ENCODE measurements at regions not wholly inside any gene's neighbourhood (a gene's known extent, or its start where the extent isn't known, plus 50 kb on each side); places are given as distances from the start of the nearest gene placed in this dataset.

GRCh38 chr14:104471114-104471513 is 108.5 kb upstream of the C14orf180 start:
- H3K27me3 ChIP-seq (ENCODE audit: control insufficient read depth in 1 of 2, insufficient read depth in 2 of 2, low read length in 1 of 2) = no peaks in the 10 kb centered on the region
- H3K4me3 ChIP-seq (ENCODE audit: low read length in 2 of 2) = no peak overlapping the region
- DNase-seq (no peak), ATAC-seq (ENCODE audit: low FRiP score) (no peak)
- no peaks in the 10 kb centered on the region for H3K36me3 ChIP-seq (ENCODE audit: control insufficient read depth in 1 of 2, insufficient read depth in 2 of 2, low read length in 1 of 2)
- 85 to 88% methylated on average over 8 of the region's 8 CpGs for WGBS, 2 donors
- no peak overlapping the region for H3K27ac ChIP-seq (ENCODE audit: low read depth in 1 of 2, low read length in 2 of 2)
- intact Hi-C loops (cut with DNase I) = no loop called here
- H3K4me1 ChIP-seq (ENCODE audit: control insufficient read depth in 1 of 2, insufficient read depth in 2 of 2, low read length in 2 of 2) = no peaks in the 10 kb centered on the region
- no peaks in the 10 kb centered on the region for H3K9me3 ChIP-seq (ENCODE audit: control insufficient read depth, low read length)

- intact Hi-C loops (cut with DNase I) = no loop called here
- WGBS, 2 donors = 78 to 81% methylated on average over 1 of the region's 1 CpG
Measured at GRCh38 chr14:104472073-104472472, 107.5 kb upstream of the C14orf180 start.

GRCh38 chr14:104472536-104473243 is 106.9 kb upstream of the C14orf180 start:
- Histone ChIP-seq H3K27ac (ENCODE audit: low read depth in 1 of 2, low read length in 2 of 2) (no peak overlapping the region), H3K36me3 (ENCODE audit: control insufficient read depth in 1 of 2, insufficient read depth in 2 of 2, low read length in 1 of 2) (no peaks in the 10 kb centered on the region), H3K27me3 (ENCODE audit: control insufficient read depth in 1 of 2, insufficient read depth in 2 of 2, low read length in 1 of 2) (no peaks in the 10 kb centered on the region), H3K4me3 (ENCODE audit: low read length in 2 of 2) (no peak overlapping the region), H3K4me1 (ENCODE audit: control insufficient read depth in 1 of 2, insufficient read depth in 2 of 2, low read length in 2 of 2) (no peaks in the 10 kb centered on the region), H3K9me3 (ENCODE audit: control insufficient read depth, low read length) (no peaks in the 10 kb centered on the region)
- WGBS, 2 donors = 73 to 77% methylated on average over 29 of the region's 29 CpGs
- ATAC-seq (ENCODE audit: low FRiP score) (no peak), DNase-seq (no peak)
- intact Hi-C loops (cut with DNase I) = no loop called here

More at GRCh38 chr14:104472073-104472472, 107.5 kb upstream of the C14orf180 start:
- Histone ChIP-seq H3K27me3 (ENCODE audit: control insufficient read depth in 1 of 2, insufficient read depth in 2 of 2, low read length in 1 of 2) (no peaks in the 10 kb centered on the region), H3K9me3 (ENCODE audit: control insufficient read depth, low read length) (no peaks in the 10 kb centered on the region), H3K36me3 (ENCODE audit: control insufficient read depth in 1 of 2, insufficient read depth in 2 of 2, low read length in 1 of 2) (no peaks in the 10 kb centered on the region), H3K27ac (ENCODE audit: low read depth in 1 of 2, low read length in 2 of 2) (no peak overlapping the region), H3K4me1 (ENCODE audit: control insufficient read depth in 1 of 2, insufficient read depth in 2 of 2, low read length in 2 of 2) (no peaks in the 10 kb centered on the region), H3K4me3 (ENCODE audit: low read length in 2 of 2) (no peak overlapping the region)
- ATAC-seq (ENCODE audit: low FRiP score) = no peak
- no peak for DNase-seq

GRCh38 chr14:104473244-104473565 is 106.4 kb upstream of the C14orf180 start:
- DNase-seq (no peak), ATAC-seq (ENCODE audit: low FRiP score) (no peak)
- intact Hi-C loops (cut with DNase I) = no loop called here
- WGBS, 2 donors = 64 to 74% methylated on average over 4 of the region's 4 CpGs
- Histone ChIP-seq H3K4me3 (ENCODE audit: low read length in 2 of 2) (no peak overlapping the region), H3K27me3 (ENCODE audit: control insufficient read depth in 1 of 2, insufficient read depth in 2 of 2, low read length in 1 of 2) (no peaks in the 10 kb centered on the region), H3K36me3 (ENCODE audit: control insufficient read depth in 1 of 2, insufficient read depth in 2 of 2, low read length in 1 of 2) (no peaks in the 10 kb centered on the region), H3K9me3 (ENCODE audit: control insufficient read depth, low read length) (no peaks in the 10 kb centered on the region), H3K4me1 (ENCODE audit: control insufficient read depth in 1 of 2, insufficient read depth in 2 of 2, low read length in 2 of 2) (no peaks in the 10 kb centered on the region), H3K27ac (ENCODE audit: low read depth in 1 of 2, low read length in 2 of 2) (no peak overlapping the region)

- intact Hi-C loops (cut with DNase I) = no loop called here
- no peak for DNase-seq
- Histone ChIP-seq H3K4me3 (ENCODE audit: low read length in 2 of 2) (no peak overlapping the region), H3K4me1 (ENCODE audit: control insufficient read depth in 1 of 2, insufficient read depth in 2 of 2, low read length in 2 of 2) (no peaks in the 10 kb centered on the region), H3K27me3 (ENCODE audit: control insufficient read depth in 1 of 2, insufficient read depth in 2 of 2, low read length in 1 of 2) (no peaks in the 10 kb centered on the region), H3K27ac (ENCODE audit: low read depth in 1 of 2, low read length in 2 of 2) (no peak overlapping the region), H3K9me3 (ENCODE audit: control insufficient read depth, low read length) (no peaks in the 10 kb centered on the region), H3K36me3 (ENCODE audit: control insufficient read depth in 1 of 2, insufficient read depth in 2 of 2, low read length in 1 of 2) (no peaks in the 10 kb centered on the region)
- ATAC-seq (ENCODE audit: low FRiP score) = no peak
- 54 to 58% methylated on average over 45 of the region's 45 CpGs for WGBS, 2 donors
Measured at GRCh38 chr14:104473649-104474494, 105.7 kb upstream of the C14orf180 start.

GRCh38 chr14:104474495-104475213 is 104.9 kb upstream of the C14orf180 start:
- DNase-seq (no peak), ATAC-seq (ENCODE audit: low FRiP score) (no peak)
- H3K9me3 ChIP-seq (ENCODE audit: control insufficient read depth, low read length) = no peaks in the 10 kb centered on the region
- no peaks in the 10 kb centered on the region for H3K27me3 ChIP-seq (ENCODE audit: control insufficient read depth in 1 of 2, insufficient read depth in 2 of 2, low read length in 1 of 2)
- no peaks in the 10 kb centered on the region for H3K36me3 ChIP-seq (ENCODE audit: control insufficient read depth in 1 of 2, insufficient read depth in 2 of 2, low read length in 1 of 2)
- intact Hi-C loops (cut with DNase I) = no loop called here
- 63 to 67% methylated on average over 18 of the region's 18 CpGs for WGBS, 2 donors
- H3K4me3 ChIP-seq (ENCODE audit: low read length in 2 of 2) = no peak overlapping the region
- H3K27ac ChIP-seq (ENCODE audit: low read depth in 1 of 2, low read length in 2 of 2) = no peak overlapping the region
- no peaks in the 10 kb centered on the region for H3K4me1 ChIP-seq (ENCODE audit: control insufficient read depth in 1 of 2, insufficient read depth in 2 of 2, low read length in 2 of 2)

- H3K36me3 ChIP-seq (ENCODE audit: control insufficient read depth in 1 of 2, insufficient read depth in 2 of 2, low read length in 1 of 2) = no peaks in the 10 kb centered on the region
- no peak for ATAC-seq (ENCODE audit: low FRiP score)
- H3K27ac ChIP-seq (ENCODE audit: low read depth in 1 of 2, low read length in 2 of 2) = no peak overlapping the region
- WGBS, 2 donors = 79 to 85% methylated on average over 12 of the region's 12 CpGs
- no peaks in the 10 kb centered on the region for H3K27me3 ChIP-seq (ENCODE audit: control insufficient read depth in 1 of 2, insufficient read depth in 2 of 2, low read length in 1 of 2)
- H3K9me3 ChIP-seq (ENCODE audit: control insufficient read depth, low read length) = no peaks in the 10 kb centered on the region
- H3K4me3 ChIP-seq (ENCODE audit: low read length in 2 of 2) = no peak overlapping the region
- H3K4me1 ChIP-seq (ENCODE audit: control insufficient read depth in 1 of 2, insufficient read depth in 2 of 2, low read length in 2 of 2) = no peaks in the 10 kb centered on the region
- DNase-seq = no peak
- intact Hi-C loops (cut with DNase I) = no loop called here
Measured at GRCh38 chr14:104475256-104475655, 104.3 kb upstream of the C14orf180 start.

GRCh38 chr14:104475802-104476201 is 103.8 kb upstream of the C14orf180 start:
- WGBS, 2 donors = 87% methylated on average over 10 of the region's 10 CpGs
- DNase-seq (no peak), ATAC-seq (ENCODE audit: low FRiP score) (no peak)
- intact Hi-C loops (cut with DNase I) = no loop called here
- Histone ChIP-seq H3K9me3 (ENCODE audit: control insufficient read depth, low read length) (peaks cover 4% of the 10 kb centered on the region), H3K4me1 (ENCODE audit: control insufficient read depth in 1 of 2, insufficient read depth in 2 of 2, low read length in 2 of 2) (no peaks in the 10 kb centered on the region), H3K4me3 (ENCODE audit: low read length in 2 of 2) (no peak overlapping the region), H3K27ac (ENCODE audit: low read depth in 1 of 2, low read length in 2 of 2) (no peak overlapping the region), H3K36me3 (ENCODE audit: control insufficient read depth in 1 of 2, insufficient read depth in 2 of 2, low read length in 1 of 2) (no peaks in the 10 kb centered on the region), H3K27me3 (ENCODE audit: control insufficient read depth in 1 of 2, insufficient read depth in 2 of 2, low read length in 1 of 2) (no peaks in the 10 kb centered on the region)
